Dermis blood vessel endothelial cell (primary cell): ENCODE measurements at regions not wholly inside any gene's neighbourhood (a gene's known extent, or its start where the extent isn't known, plus 50 kb on each side); places are given as distances from the start of the nearest gene placed in this dataset.
"Not testable (repeated sequence)": the region's sequence is repeated elsewhere in the genome, so short reads cannot be mapped to it uniquely, and the experiment has no call there.

ENCODE experiments used
- DNase-seq: peaks from one replicate; pipeline ENCODE4 v3.0.0; 2010

DNA sequence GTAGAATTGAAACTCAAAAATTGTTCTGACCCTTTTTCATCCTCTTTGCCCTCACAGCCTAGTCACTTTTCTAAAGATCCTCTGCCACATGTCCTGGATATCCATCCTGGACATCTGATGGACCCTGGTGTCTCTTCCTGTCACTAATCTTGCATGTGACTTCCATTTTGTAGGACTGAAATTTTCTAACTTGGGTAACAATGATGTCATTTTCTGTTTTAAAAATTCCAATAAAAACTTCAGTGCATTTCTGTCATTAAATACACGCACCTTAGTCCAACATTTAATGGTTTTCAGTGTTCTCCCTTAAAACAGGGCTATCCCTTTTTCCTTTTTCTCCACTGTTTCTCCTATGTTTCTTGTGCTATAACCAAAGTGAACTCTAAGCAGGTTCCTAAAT is 684.9 kb upstream of the ANKRD30A start:
- DNase-seq, result no peak

DNA sequence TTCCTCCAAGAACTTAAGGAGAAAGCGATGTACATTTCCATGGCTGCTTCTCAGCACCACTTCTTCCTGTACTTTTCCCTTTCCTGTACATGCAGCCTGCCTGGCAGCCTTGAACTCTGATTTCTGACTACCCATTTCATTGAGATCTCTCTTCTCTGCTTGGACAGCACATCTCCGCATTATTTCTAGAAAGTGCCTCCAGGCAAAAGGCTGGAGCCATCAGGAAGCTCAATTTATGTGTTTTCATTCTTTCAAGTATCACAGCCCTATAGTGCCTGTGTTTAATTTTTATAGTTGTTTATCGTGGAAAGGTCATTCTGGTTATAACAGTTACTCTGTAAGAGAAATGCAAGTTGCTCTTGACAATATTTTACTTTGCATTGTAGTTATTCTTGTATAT is 688.0 kb upstream of the ANKRD30A start:
- DNase-seq, result no peak

DNA sequence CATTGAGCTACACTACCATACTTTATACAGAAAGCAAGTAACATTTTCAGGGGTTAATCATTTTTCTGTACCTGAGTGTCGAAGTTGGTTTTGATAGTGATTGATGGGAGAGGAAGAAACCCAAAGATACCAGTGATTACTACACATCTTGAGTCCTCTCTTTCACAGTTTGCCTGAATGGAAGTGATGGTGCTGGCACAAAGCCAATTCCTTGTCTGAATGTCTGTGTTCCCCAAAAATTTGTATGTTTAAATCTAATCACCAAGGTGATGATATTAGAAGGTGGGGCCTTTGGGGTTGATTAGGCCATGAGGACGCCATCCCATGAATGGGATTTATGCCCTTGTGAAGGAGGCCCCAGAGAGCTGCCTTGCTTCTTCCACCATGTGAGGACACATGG is 696.9 kb upstream of the ANKRD30A start:
- DNase-seq, result no peak

GRCh38 chr10:36425131-36425797 is 700.1 kb upstream of the ANKRD30A start:
- no peak for DNase-seq

DNA sequence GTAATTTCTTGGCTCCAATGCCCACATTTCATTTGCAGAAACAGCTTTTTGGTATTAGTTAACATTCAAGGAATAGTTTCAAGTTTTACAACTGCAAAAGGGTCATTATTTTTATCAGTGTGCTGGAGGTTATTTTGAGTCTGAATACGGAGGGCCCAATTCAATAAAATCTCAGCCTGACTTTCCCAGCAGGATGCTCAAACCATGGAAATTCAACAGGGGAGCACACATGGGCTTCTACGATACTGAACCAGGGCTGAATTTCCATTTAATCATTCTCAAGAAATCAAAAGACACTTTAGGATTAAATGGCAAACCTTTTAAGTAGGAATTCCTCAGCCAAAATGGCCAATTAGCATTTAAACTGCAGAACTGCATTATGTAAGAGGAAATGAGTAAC is 700.9 kb upstream of the ANKRD30A start:
- DNase-seq, result no peak

DNA sequence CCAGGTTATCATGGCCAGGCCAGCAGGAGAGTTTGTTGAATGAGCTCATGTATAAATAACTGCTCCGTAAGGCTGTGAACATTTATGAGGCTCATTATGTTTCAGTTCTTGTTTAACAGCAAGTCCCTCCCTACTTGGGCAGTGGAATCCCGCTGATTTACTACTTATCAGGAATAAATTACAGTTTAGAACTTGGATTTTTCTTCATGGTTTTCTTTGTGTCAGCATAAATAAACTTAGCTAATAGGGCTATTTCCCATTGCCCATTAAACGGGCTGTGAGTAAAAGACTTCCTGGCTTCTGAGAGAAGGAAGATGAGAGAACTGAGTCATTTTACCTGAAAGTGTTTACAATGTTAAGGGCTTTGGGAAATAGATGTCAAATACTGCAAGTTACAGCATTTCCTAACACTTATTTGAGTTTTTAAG is 701.6 kb upstream of the ANKRD30A start:
- DNase-seq, result no peak

GRCh38 chr10:36421992-36422391 is 703.4 kb upstream of the ANKRD30A start:
- no peak for DNase-seq

GRCh38 chr10:36416513-36416912 is 708.9 kb upstream of the ANKRD30A start:
- DNase-seq, result no peak

DNA sequence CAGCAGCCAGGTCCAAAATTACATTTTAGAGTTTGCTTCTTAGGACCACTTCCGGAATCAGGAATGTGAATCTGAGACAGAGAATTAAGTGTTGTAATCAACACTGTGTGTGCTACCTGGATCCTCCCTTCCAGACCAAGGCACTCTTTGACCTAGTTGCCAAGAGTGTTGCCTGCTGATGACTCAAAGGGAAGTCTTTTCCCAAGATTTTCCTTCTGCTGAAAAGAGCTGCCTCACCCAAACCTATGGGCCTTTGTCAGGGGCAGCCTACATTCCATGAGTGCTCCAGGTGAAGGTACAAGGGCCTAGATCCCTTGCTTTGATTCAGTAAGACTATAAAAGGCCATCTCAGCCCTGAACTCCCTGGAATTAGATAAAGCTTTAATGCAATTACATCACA is 712.5 kb upstream of the ANKRD30A start:
- no peak for DNase-seq

DNA sequence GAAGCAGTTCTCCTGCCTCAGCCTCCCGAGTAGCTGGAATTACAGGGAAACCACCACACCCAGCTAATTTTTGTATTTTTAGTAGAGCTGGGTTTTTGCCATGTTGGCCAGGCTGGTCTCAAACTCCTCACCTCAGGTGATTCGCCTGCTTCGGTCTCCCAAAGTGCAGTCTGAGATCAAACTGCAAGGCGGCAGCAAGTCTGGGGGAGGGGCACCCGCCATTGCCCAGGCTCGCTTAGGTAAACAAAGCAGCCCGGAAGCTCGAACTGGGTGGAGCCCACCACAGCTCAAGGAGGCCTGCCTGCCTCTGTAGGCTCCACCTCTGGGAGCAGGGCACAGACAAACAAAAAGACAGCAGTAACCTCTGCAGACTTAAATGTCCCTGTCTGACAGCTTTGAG is 725.2 kb upstream of the ANKRD30A start:
- not testable (repeated sequence) for DNase-seq

DNA sequence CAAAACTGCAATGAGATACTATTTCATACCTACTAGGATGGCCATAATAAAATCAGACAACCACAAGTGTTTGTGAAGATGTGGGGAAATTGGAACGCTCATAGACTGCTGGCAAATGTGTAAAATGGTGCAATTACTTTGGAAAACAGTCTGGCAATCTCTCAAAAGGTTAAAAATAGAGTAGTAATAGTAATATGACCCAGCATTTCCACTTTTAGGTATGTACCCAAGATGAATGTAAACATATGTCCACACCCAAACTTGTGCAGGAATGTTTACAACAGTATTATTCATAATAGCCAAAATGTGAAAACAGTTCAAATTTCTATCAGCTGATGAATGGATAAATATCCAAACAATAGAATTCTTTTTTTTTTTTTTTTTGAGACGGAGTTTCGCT is 731.6 kb upstream of the ANKRD30A start:
- DNase-seq, result no peak

- DNase-seq, result no peak
Measured at GRCh38 chr10:36391405-36391804, 734.0 kb upstream of the ANKRD30A start.

DNA sequence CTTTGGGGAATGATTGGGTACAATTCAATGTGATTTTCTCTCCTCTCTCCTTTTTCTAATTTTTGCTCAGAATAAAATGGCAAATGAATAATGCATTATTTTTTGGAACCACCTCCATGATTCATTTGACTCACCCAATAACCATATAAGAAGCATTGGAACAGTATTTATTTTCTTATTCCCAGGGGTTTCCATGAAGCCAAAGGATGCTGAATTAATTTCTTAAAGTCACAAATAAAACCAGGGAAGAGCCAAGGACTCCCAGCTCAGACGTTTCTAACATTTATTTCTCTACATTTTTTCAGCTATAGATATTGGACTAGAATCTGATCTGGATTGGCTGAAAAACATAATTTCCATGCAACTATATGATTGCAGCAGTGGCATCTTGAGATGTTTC is 735.2 kb upstream of the ANKRD30A start:
- DNase-seq, result no peak

DNA sequence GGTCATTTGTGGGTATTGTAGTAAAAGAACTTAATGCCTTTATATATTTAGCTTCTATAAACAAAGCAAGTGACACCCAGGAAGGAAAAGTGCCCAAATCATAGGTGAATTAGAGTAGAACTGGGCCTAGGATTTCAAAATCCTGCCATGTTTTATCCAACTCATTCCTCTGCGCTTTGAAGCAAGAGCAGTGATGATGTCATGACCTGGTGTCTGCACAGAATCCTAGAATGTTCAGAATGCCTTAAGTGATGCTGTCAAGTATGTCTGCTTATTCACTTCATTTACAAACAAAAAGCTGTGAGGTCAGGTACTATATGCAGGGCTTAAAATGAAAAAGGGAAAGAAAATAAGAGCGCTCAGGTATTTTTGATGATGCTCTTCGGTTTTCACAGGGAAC is 737.2 kb upstream of the ANKRD30A start:
- no peak for DNase-seq

DNA sequence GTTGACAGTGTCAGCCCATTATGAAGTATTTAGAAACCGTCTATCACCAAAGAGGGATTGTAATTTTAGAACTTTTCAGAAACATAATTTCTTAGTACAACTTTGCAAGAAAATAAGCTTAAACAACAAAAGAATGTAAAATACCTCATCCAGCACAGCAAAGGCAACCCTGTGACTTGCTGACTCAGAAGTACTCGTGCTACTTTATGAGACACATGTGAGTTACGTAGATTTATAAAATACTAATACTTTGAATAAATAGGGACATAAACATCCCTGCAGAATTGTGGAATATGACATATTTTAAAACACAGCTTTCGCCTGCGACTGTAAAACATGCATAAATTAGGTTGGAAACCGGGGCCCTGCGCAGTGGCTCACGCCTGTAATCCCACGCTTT is 739.7 kb upstream of the ANKRD30A start:
- no peak for DNase-seq

- no peak for DNase-seq
Measured at GRCh38 chr10:36383349-36383748, 741.3 kb upstream of the FZD8 start.

DNA sequence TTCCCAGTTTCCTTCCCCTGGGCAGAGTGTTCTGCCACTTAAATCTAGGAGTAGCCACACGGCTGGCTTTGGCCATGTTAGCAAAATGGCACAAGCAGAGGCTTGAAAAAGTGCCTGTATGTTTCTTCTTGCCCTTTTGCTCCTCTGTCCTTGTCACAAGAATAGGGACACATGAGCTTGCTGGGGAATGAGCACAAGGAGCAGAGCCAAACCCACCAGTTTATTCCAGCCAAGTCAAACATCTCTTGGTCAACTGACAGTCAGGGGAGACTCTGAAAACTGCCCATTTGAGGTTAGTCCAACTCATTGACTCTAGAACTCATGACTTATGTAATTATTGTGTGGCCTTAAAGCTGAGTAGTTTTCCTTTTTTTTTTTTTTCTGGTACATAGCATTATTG is 739.7 kb upstream of the FZD8 start:
- no peak for DNase-seq

DNA sequence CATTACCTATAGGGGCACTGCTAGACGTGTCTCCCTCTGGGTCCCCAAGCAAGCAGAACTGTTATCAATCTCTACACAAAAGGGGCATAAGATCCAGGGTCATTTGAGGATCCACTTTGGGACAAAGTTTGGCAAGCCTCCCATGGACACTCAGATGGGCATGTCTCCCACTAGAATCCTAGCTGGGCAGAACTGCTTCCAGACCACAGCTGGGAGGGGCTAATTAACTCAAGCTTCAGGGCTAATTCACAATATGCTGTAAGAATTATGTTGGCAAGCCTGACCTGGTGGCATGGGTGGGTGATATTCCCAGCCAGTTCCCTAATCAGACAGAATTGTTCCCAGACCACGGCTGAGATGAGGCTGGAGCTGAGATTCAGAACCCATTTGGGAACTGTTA is 738.4 kb upstream of the FZD8 start:
- DNase-seq, result no peak

DNA sequence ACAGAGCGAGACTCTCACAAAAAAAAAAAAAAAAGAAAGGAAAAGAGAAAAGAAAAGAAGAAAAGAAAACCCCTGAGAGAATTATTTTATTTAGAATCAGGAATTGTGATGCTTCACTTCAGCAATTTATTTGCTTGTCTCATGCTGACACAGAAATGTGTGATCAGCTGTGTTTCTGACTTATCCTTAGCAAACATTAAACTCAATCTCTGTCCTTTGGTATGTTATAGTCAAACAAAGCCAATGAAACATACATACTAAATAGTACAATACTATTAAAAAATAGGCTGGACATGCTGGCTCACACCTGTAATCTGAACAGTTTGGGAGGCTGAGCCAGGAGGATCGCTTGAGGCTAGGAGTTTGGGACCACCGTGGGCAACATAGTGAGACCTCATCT is 733.0 kb upstream of the FZD8 start:
- DNase-seq, result no peak

GRCh38 chr10:36373424-36374096 is 731.5 kb upstream of the FZD8 start:
- no peak for DNase-seq

- DNase-seq, result no peak
Measured at GRCh38 chr10:36367362-36367761, 725.3 kb upstream of the FZD8 start.

GRCh38 chr10:36366843-36367242 is 724.7 kb upstream of the FZD8 start:
- no peak for DNase-seq

DNA sequence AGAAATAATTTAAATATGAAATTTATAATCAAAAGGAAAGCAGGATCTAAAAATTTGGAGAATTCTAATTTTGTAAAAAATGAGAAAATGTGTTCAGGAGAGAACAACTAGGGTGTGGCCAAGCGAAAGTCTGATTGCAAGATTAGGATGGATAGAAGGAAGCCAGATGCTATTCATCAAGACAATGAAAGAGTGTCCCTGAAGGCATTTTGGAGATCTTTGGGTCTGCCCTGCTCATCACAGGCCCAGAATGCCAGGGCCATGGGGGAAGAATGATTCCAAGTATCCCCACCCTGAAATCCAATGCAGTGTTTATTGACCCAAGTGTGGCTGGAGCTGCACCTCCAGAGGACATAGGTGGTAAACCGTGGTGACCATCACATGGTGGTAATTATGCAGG is 724.0 kb upstream of the FZD8 start:
- DNase-seq, result no peak

DNA sequence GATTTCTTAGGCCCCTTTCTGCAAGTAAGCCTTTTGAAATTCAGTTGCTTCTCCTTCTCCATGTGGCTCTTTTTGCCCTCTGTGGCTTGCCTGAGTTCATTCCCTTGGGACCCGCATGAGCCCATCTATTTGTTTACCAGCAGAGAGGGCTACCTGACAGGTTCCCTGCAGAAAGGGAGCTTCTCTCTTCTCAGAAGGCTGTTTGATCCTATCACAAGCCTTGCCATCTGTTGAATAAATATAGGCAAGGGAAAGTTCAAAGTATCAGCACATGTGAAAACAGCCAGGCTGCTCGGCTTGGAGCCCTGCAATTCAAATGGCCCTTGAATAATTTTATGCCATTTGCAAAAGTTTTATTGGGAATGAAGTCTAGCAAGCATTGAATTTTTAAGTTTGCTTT is 720.2 kb upstream of the FZD8 start:
- no peak for DNase-seq

DNA sequence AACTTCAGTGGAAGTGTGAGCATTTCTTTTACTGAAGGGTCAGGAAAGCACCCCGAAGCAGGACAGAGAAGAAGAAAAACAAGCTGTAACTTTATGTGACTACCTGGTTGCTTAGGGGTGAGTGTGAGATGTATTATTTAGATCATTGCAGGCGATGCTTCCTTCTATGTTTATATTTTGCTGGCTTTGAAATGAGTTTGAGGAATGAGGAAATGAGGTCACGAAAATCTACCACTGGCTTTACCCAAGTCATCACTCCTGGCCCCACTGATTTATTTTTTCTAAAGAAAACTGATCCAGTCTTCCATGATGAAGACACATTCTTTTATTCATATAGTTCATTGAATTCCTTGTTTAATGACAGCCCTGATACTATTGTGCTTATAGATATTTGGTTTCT is 716.6 kb upstream of the FZD8 start:
- no peak for DNase-seq
